GM12878 (cell line): ENCODE measurements at regions not wholly inside any gene's neighbourhood (a gene's known extent, or its start where the extent isn't known, plus 50 kb on each side); places are given as distances from the start of the nearest gene placed in this dataset.

Experiments used
- CEBPB ChIP-seq, 2 experiments: fragments of 150-350 bp in 1 of 2; IDR thresholded peaks; 2 replicates each; pipeline ENCODE4 v1.6.1; 2012 to 2014; ENCODE audit warnings: low read depth in 2 of 2, low read length in 2 of 2, borderline replicate concordance in 1 of 2, inconsistent platforms in 1 of 2
- CTCF ChIP-seq, 3 experiments: IDR thresholded peaks in 2 of 3; conservative IDR thresholded peaks in 1 of 3; 2 replicates each; pipeline ENCODE4 v1.5.1; 2011; ENCODE audit warnings: low read depth in 3 of 3, low read length in 3 of 3, mild to moderate bottlenecking in 3 of 3, control low read depth in 2 of 3, moderate library complexity in 2 of 3, inconsistent platforms in 1 of 3, mixed read lengths in 1 of 3; ENCODE audit not compliant: control insufficient read depth in 2 of 3, insufficient read depth in 1 of 3; ENCODE audit errors: extremely low read depth in 1 of 3
- ETV6 ChIP-seq, 2 experiments: fragments of 450-650 bp in 1 of 2; IDR thresholded peaks in 1 of 2; conservative IDR thresholded peaks in 1 of 2; 2 replicates each; pipeline ENCODE4 v1.6.1; 2014; ENCODE audit warnings: antibody characterized with exemption in 1 of 2, borderline replicate concordance in 1 of 2, low read depth in 1 of 2, mild to moderate bottlenecking in 1 of 2, moderate library complexity in 1 of 2
- FOXM1 ChIP-seq: IDR thresholded peaks from 2 replicates; pipeline ENCODE4 v1.6.1; 2012; ENCODE audit warnings: low read depth, mild to moderate bottlenecking, inconsistent platforms, low read length, moderate library complexity
- POLR2A ChIP-seq: IDR thresholded peaks from 2 replicates; pipeline ENCODE4 v1.6.1; 2011; ENCODE audit warnings: low read depth, mild to moderate bottlenecking, low read length
- POLR2AphosphoS5 ChIP-seq: IDR thresholded peaks from 2 replicates; pipeline ENCODE4 v1.6.1; 2011; ENCODE audit warnings: mild to moderate bottlenecking, low read length, inconsistent platforms
- RAD21 ChIP-seq: IDR thresholded peaks from 2 replicates; pipeline ENCODE4 v1.6.1; 2011; ENCODE audit warnings: mild to moderate bottlenecking, low read depth, low read length, moderate library complexity; ENCODE audit not compliant: insufficient read depth
- SUZ12 ChIP-seq: fragments of 200-600 bp; sonication (generic); IDR thresholded peaks from one replicate; pipeline ENCODE4 v1.6.1; 2018; ENCODE audit warnings: antibody characterized with exemption, mild to moderate bottlenecking; ENCODE audit not compliant: unreplicated experiment
- WRNIP1 ChIP-seq: IDR thresholded peaks from 2 replicates; pipeline ENCODE4 v1.6.1; 2011; ENCODE audit warnings: low read depth, low read length, improper control_type of control experiment, borderline replicate concordance

GRCh38 chr13:47110141-47110540 is 213.3 kb upstream of the HTR2A start:
- TF ChIP-seq SUZ12 (no peak), POLR2A (no peak), ETV6 (conservative IDR thresholded peaks at IDR 0.05 in 1 of 2, IDR thresholded peaks at IDR 0.05 in 1 of 2; ENCODE audit: borderline replicate concordance in 1 of 2, low read depth in 1 of 2) (no peak), CTCF (IDR thresholded peaks at IDR 0.05 in 2 of 3, conservative IDR thresholded peaks at IDR 0.05 in 1 of 3; ENCODE audit: control insufficient read depth in 2 of 3, extremely low read depth in 1 of 3, insufficient read depth in 1 of 3, low read depth in 3 of 3, low read length in 3 of 3) (no peak), RAD21 (no peak), WRNIP1 (no peak), FOXM1 (no peak), CEBPB (IDR thresholded peaks at IDR 0.05; ENCODE audit: borderline replicate concordance in 1 of 2, low read depth in 2 of 2, low read length in 2 of 2) (no peak), POLR2AphosphoS5 (no peak)
